ENCODE measurements at regions not wholly inside any gene's neighbourhood (a gene's known extent, or its start where the extent isn't known, plus 50 kb on each side); places are given as distances from the start of the nearest gene placed in this dataset.

- TF ChIP-seq CTCF (IDR thresholded peaks at IDR 0.05) (no peak), POLR2AphosphoS5 (IDR thresholded peaks at IDR 0.05) (no peak), EP300 (IDR thresholded peaks at IDR 0.05) (no peak)
Observed at GRCh38 chr15:69926721-69927120, 171.0 kb downstream of the TLE3 start.

Measured in esophagus muscularis mucosa (tissue), 4 donors.